IMR-90 (cell line): ENCODE measurements at regions not wholly inside any gene's neighbourhood (a gene's known extent, or its start where the extent isn't known, plus 50 kb on each side); places are given as distances from the start of the nearest gene placed in this dataset.
A peak's percentile ranks its signal among the peaks of the same experiment; 100 is the strongest.
"Not testable (repeated sequence)": the region's sequence is repeated elsewhere in the genome, so short reads cannot be mapped to it uniquely, and the experiment has no call there.

ENCODE experiments used
- ATAC-seq: fragments of 200-7000 bp; cut with Tn5 transposase; 2 replicates; pipeline ENCODE4 v1.9.1; 2020; ENCODE audit warnings: low read depth, mild to moderate bottlenecking, moderate library complexity
- BruUV-seq: library from RNA; stranded (reverse); fragments of 400-500 nt; replicated peaks from 2 replicates; lab custom pipeline; 2021; lab: Mats Ljungman, UMichigan
- CTCF ChIA-PET: fragments of 300-600 bp; formaldehyde crosslinking; extraction: SDS; loops from one replicate; lab custom pipeline; 2021; ENCODE audit warnings: antibody characterized with exemption; lab: Yijun Ruan, JAX
- POLR2A ChIA-PET: fragments of 300-600 bp; sonication (Branson Sonifier 250); formaldehyde crosslinking; loops from one replicate; lab custom pipeline; 2022; ENCODE audit warnings: antibody characterized with exemption; ENCODE audit not compliant: unreplicated experiment; lab: Charles Lee
- DNase-seq: peaks from one replicate; pipeline ENCODE4 v3.0.0; 2013
- H2AFZ ChIP-seq: replicated peaks from 2 replicates; pipeline ENCODE3; 2013; ENCODE audit warnings: low read length, mild to moderate bottlenecking; ENCODE audit not compliant: poor library complexity
- H2AK5ac ChIP-seq: 2 replicates; pipeline ENCODE4 v1.6.1; 2013; ENCODE audit warnings: low read depth, low read length, inconsistent platforms
- H2AK9ac ChIP-seq: replicated peaks from 2 replicates; pipeline ENCODE3; 2013; ENCODE audit warnings: mild to moderate bottlenecking, low read depth, low read length, moderate library complexity; ENCODE audit not compliant: poor library complexity
- H2BK120ac ChIP-seq: 2 replicates; pipeline ENCODE4 v1.6.1; 2013; ENCODE audit warnings: low read depth, low read length, inconsistent platforms
- H2BK15ac ChIP-seq: 3 replicates; pipeline ENCODE4 v1.6.1; 2013; ENCODE audit warnings: low read depth, low read length, inconsistent platforms
- H2BK20ac ChIP-seq: 2 replicates; pipeline ENCODE4 v1.6.1; 2013; ENCODE audit warnings: low read depth, mild to moderate bottlenecking, inconsistent platforms, low read length, moderate library complexity
- H2BK5ac ChIP-seq: 2 replicates; pipeline ENCODE4 v1.6.1; 2013; ENCODE audit warnings: mild to moderate bottlenecking, low read depth, low read length, inconsistent platforms; ENCODE audit not compliant: poor library complexity, severe bottlenecking
- H3K14ac ChIP-seq: replicated peaks from 2 replicates; pipeline ENCODE4 v1.6.1; 2013; ENCODE audit warnings: low read depth, low read length, inconsistent platforms
- H3K18ac ChIP-seq: 2 replicates; pipeline ENCODE4 v1.6.1; 2013; ENCODE audit warnings: low read depth, low read length, control low read depth
- H3K23ac ChIP-seq: 2 replicates; pipeline ENCODE4 v1.6.1; 2013; ENCODE audit warnings: low read depth, low read length, inconsistent platforms
- H3K27ac ChIP-seq: 2 replicates; pipeline ENCODE4 v1.5.1; 2013; ENCODE audit warnings: mild to moderate bottlenecking, control low read depth, low read length; ENCODE audit not compliant: insufficient read depth
- H3K27me3 ChIP-seq: 2 replicates; pipeline ENCODE4 v1.6.1; 2013; ENCODE audit warnings: low read length; ENCODE audit not compliant: control insufficient read depth, insufficient read depth
- H3K36me3 ChIP-seq: 2 replicates; pipeline ENCODE4 v1.6.1; 2013; ENCODE audit warnings: low read length, mixed read lengths; ENCODE audit not compliant: control insufficient read depth, insufficient read depth
- H3K4ac ChIP-seq: 2 replicates; pipeline ENCODE4 v1.6.1; 2013; ENCODE audit warnings: low read depth, low read length, inconsistent platforms
- H3K4me1 ChIP-seq: 2 replicates; pipeline ENCODE4 v1.6.1; 2013; ENCODE audit warnings: low read length, mixed read lengths; ENCODE audit not compliant: control insufficient read depth, insufficient read depth
- H3K4me2 ChIP-seq: 2 replicates; pipeline ENCODE4 v1.6.1; 2013; ENCODE audit warnings: low read depth, mild to moderate bottlenecking, control low read depth, low read length, moderate library complexity
- H3K4me3 ChIP-seq: 2 replicates; pipeline ENCODE4 v1.5.1; 2013; ENCODE audit warnings: low read depth, mild to moderate bottlenecking, control low read depth, low read length, moderate library complexity; ENCODE audit not compliant: insufficient read depth
- H3K56ac ChIP-seq: 2 replicates; pipeline ENCODE4 v1.6.1; 2013; ENCODE audit warnings: low read length, inconsistent platforms; ENCODE audit not compliant: insufficient read depth; ENCODE audit errors: extremely low read depth
- H3K79me1 ChIP-seq, 2 experiments: 2 replicates each; pipeline ENCODE4 v1.6.1; 2013; ENCODE audit warnings: low read length in 2 of 2, inconsistent platforms in 1 of 2, low read depth in 1 of 2
- H3K9ac ChIP-seq: 2 replicates; pipeline ENCODE4 v1.6.1; 2013; ENCODE audit warnings: low read depth, low read length, control low read depth
- H3K9me1 ChIP-seq: 2 replicates; pipeline ENCODE4 v1.6.1; 2013; ENCODE audit warnings: low read length, inconsistent platforms; ENCODE audit not compliant: insufficient read depth
- H3K9me3 ChIP-seq: 2 replicates; pipeline ENCODE4 v1.6.1; 2013; ENCODE audit warnings: low read length; ENCODE audit not compliant: control insufficient read depth, insufficient read depth
- H4K20me1 ChIP-seq: 2 replicates; pipeline ENCODE4 v1.6.1; 2013; ENCODE audit warnings: low read length, inconsistent platforms; ENCODE audit not compliant: insufficient read depth
- H4K5ac ChIP-seq: 2 replicates; pipeline ENCODE4 v1.6.1; 2013; ENCODE audit warnings: mild to moderate bottlenecking, low read depth, low read length, control low read depth
- H4K8ac ChIP-seq, 2 experiments: 2 replicates each; pipeline ENCODE4 v1.6.1; 2013; ENCODE audit warnings: low read depth in 2 of 2, low read length in 2 of 2, control low read depth in 1 of 2, inconsistent platforms in 1 of 2
- H4K91ac ChIP-seq: 2 replicates; pipeline ENCODE4 v1.6.1; 2013; ENCODE audit warnings: low read depth, low read length, inconsistent platforms; ENCODE audit not compliant: insufficient read depth
- WGBS, 2 experiments: methylation state at CpG; one replicate each; pipeline versions ENCODE4 v1.1.5 to v1.1.7; 2013; ENCODE audit warnings: missing lambda C conversion rate in 2 of 2; ENCODE audit not compliant: insufficient read length in 1 of 2; ENCODE audit errors: extremely low coverage in 2 of 2; 5-methylcytosine and 5-hydroxymethylcytosine counted together
- dilution Hi-C: fragments of 300-500 bp; cut with HindIII; formaldehyde crosslinking; loops from one replicate; pipeline ENCODE4 v1.14.3; 2018; ENCODE audit warnings: low sequenced_read_pairs; ENCODE audit not compliant: unreplicated experiment
- in situ Hi-C: fragments of 300-500 bp; cut with MboI; formaldehyde crosslinking; loops from 3 replicates; pipeline ENCODE4 v1.14.3; 2019; ENCODE audit warnings: low sequenced_read_pairs, inconsistent platforms, mixed read lengths
- intact Hi-C: fragments of 100-400 bp; cut with micrococcal nuclease; formaldehyde crosslinking; loops from 2 replicates; pipeline ENCODE4 v1.10.0; 2022

DNA sequence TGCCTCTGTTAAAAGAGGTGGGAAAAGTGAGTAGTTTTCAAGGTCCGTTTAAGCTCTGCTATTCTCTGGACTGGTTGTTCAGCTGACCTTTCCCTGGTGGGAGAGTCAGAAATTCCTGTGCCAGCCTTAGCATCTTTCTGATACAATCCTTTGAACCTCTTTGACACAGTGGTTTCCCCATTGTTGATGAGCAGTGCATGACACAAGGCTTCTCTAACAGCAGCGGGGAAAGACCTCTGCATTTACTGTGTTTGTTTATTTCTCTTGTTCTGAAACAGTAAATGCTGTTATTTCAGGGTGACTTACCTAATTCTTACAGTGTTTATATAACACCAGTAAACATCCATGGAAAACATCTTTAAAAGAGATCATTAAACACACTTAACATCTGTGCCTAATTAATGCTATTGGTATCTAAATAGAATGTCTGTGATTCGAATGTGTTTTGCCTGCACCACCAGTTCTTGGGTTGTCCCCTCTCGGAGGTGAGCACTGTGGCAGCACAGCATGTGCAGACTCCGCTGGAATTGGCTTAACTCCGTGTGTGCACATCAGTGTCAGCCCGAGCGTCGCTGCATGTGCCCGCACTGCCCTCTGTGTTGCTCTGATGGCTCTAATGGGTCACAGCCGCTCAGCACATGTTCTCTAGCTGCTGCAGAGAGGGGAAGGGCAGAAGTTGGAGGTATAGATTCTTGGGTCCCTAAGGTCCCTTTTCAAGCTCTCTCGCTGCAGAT, 104.3 kb downstream of the TBC1D26 start:
- H4K20me1 ChIP-seq, H2AK9ac ChIP-seq, dilution Hi-C loops, H3K9ac ChIP-seq, DNase-seq, H2AFZ ChIP-seq, H2BK15ac ChIP-seq, H2BK20ac ChIP-seq, H2BK5ac ChIP-seq, H3K14ac ChIP-seq, CTCF ChIA-PET, in situ Hi-C loops, H2AK5ac ChIP-seq, H3K4me3 ChIP-seq, H3K27me3 ChIP-seq, H3K18ac ChIP-seq, H4K91ac ChIP-seq, H3K4me1 ChIP-seq, H4K8ac ChIP-seq, H3K27ac ChIP-seq, H2BK120ac ChIP-seq, H3K36me3 ChIP-seq, H4K5ac ChIP-seq, H3K4ac ChIP-seq, H3K23ac ChIP-seq, H3K56ac ChIP-seq, BruUV-seq, H3K79me1 ChIP-seq, POLR2A ChIA-PET, H3K4me2 ChIP-seq, H3K9me3 ChIP-seq, intact Hi-C loops, H3K9me1 ChIP-seq: not testable (repeated sequence)
- ATAC-seq, result peak; percentile 48
- WGBS, 2 experiments, result no CpG with 5 or more reads among the region's 12 CpGs

DNA sequence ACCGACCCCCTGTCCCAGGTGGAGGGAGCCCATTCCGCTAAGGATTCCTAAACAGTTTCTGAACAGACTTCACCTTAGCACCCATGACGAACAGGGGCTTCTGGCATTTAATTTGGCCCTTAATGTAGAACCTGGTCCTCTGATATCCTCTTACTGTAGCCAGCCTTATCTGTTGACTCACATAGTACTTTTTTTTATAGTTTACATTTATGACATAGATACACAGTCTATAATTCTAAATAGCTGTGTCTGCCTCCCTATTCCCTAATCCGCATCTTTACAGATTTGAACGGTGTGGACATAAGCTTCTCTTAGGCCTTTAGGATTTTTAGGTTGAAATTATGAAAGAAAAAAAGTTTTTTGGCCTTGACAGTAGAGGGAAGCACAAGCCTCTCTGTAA, 104.9 kb downstream of the TBC1D26 start:
- H2BK20ac ChIP-seq, H3K36me3 ChIP-seq, H3K56ac ChIP-seq, H3K23ac ChIP-seq, H3K9ac ChIP-seq, POLR2A ChIA-PET, H3K27ac ChIP-seq, H2AK9ac ChIP-seq, H3K4me3 ChIP-seq, H3K18ac ChIP-seq, H2BK15ac ChIP-seq, intact Hi-C loops, H4K91ac ChIP-seq, H4K5ac ChIP-seq, H2BK120ac ChIP-seq, H3K4me2 ChIP-seq, H2AFZ ChIP-seq, H4K20me1 ChIP-seq, dilution Hi-C loops, in situ Hi-C loops, H4K8ac ChIP-seq, H3K27me3 ChIP-seq, H2AK5ac ChIP-seq, H2BK5ac ChIP-seq, H3K9me3 ChIP-seq, H3K9me1 ChIP-seq, DNase-seq, CTCF ChIA-PET, H3K79me1 ChIP-seq, H3K4ac ChIP-seq, BruUV-seq, H3K14ac ChIP-seq, H3K4me1 ChIP-seq: not testable (repeated sequence)
- whole genome bisulfite sequencing, 2 experiments, result no CpG with 5 or more reads among the region's 5 CpGs
- ATAC-seq, result peak; percentile 32; the same call in 1 of the 2 replicates
